HG03095 (cell line): ENCODE measurements at regions not wholly inside any gene's neighbourhood (a gene's known extent, or its start where the extent isn't known, plus 50 kb on each side); places are given as distances from the start of the nearest gene placed in this dataset.

ENCODE experiments used
- ATAC-seq: cut with Tn5 transposase; IDR thresholded peaks from one replicate; pipeline ENCODE4 v1.9.1; 2021; ENCODE audit warnings: moderate library complexity; ENCODE audit not compliant: unreplicated experiment

DNA sequence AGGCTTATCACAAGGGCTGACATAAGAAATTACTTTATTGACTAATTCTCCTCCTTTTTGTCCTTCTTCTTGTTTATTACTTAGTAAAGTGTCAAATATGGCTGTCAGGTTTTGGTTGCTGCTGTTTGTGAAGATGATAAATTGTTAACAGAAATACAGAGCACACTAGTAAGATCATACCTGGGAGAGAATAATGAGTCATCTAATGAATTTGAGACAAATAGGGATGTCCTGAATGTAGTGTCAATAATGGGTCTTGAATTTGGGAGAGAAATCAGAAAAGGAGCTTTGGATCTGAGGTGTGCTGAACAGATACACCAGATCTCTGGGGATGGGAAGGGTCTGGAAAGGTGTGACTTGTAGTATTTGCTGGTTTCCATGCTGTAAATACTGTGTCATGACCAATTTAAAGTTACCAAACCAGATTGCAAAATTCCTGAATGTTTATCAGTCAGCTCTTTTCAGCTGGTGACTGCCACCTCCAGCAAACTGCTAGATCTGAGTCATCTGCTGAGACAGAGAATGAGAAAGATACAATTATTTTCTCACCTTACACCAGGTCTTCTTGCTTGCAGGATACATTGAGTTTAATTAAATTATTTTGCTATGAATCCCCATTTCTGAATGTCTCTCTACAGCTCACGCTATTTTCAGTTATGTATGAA is 76.7 kb upstream of the SATB1 start:
- ATAC-seq: no peak

DNA sequence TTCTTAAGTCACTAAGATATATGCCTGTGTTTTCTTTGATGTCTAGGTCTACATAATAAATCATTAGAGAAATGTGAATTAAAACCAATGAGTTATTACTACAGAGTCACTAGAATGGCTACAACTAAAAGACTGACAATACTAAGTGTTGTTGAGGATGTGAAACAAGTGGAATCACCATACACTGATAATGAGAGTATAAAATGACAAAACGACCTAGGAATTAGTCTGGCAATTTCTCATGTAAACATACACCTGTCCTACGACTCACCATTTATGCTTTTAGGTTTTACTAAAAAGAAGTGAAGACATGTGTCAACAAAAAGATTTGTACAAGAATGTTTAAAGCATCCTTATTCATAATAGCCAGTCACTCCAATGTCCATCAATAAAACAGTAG is 75.2 kb upstream of the SATB1 start:
- no peak for ATAC-seq

DNA sequence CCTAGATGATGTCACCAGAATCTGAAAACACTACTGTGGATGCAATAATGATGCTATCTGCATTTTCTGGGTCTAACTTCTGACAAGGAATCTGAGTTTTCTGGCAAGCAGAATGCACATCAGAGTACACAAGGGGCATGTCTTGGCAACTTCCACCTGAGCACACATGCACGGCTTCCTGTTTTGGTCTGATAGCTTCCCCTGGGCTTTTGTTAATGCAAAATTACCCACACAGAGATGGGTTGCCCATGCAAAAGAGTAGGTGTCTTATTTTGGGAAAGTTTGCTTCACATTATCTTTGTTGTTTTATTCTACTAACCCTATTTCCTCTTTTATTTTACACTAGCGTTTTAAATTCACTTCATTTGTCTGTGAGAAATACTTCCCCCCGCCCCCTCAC is 74.2 kb upstream of the SATB1 start:
- ATAC-seq: peak; percentile 66

DNA sequence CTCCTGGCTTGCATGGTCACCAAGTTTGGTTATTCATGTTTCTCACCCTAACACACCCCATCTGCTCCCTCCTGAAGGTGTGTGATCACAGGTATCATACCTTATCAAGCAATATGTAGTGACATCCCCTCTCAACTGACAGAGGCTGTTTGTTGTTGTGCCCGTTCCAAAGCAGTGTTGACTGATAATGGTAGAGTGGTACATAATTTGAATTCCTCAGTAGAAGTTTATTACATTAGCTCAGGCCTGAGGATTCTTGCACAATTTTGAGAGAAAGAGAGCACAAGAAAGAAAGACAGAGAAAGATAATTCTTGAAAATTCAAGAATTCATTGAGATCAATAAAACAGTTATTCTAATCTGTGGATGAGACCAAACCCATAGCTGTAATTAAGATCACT is 69.1 kb upstream of the SATB1 start:
- no peak for ATAC-seq

DNA sequence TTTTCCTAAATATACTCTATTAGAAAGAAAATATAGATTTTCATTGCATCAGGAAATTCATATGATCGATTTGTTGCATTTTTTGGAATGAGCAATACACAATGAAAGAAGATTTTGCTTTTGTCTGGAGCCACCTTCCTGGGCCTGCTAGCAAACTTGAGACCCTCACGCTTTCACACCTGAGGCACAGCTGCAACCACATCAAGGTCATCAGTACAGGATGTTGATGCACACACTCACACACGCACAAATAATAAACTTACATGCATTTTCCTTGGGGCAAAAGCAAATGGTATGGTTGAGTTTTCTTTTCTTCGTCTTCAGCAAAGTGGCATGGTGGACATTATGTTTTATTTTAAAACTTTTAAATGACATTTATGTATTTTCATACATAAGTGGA is 64.8 kb upstream of the SATB1 start:
- no peak for ATAC-seq

DNA sequence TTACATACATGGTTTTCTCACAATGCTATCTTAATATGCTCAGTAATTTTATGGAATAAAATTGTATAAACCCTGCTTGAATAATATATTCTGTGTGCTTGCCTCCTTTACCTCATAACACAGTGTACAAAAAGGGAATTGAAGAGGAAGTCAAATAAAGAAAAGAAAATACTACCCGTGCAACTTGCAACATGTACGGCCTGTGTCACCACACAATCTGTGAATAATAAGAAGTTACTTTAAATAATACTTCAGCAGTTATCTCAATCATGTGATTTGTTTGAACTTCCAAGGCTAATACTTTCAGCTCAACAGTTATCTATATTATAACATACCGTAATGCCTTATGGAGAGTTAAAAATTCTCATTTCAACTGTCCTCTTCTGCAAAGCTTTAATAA is 58.1 kb upstream of the SATB1 start:
- ATAC-seq: no peak

DNA sequence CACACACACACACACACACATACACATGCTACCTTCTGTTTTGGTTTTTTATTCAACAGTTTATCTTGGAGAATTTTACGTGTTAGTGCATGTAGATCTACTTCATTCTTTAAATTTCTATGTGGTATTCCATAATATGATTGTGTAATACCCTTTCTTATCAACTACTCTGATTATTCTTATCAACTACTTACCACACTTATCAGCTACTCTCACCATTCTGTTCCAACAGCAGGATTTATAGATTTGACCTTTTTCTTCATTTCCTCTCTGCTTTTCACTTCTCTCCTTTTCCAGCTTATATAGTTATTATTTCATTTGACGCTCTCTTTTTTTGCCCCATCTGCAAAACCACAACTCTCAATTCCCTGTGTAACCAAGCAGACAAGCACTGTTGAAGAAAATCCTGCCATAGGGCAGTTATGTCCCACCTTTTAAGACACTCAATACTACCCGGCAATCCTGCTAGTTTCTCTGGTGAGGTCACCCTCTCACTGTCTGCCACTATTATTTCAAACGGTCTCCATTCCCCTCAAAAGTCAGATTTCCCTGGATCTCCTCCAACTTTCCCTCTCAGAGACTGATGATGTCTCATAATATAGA is 56.9 kb upstream of the SATB1 start:
- no peak for ATAC-seq

DNA sequence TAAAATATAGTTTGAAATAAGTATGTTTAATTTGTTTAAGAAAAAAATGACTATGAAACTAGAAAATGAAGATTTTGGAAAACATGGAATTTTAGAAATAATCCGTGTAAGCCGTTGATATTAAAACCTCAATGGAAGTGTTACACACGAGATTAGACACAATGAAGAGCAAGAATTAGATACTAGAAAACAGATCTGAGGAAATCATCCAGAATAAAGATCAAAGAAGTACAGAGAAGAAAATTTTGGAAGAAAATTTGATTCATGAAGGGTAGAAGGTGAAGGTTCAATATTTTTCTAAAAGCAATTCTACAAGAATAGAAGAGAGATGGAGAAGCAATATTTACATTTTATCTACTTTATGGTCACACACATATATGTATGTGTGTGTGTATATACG is 52.5 kb upstream of the SATB1 start:
- no peak for ATAC-seq
